ENCODE measurements at regions not wholly inside any gene's neighbourhood (a gene's known extent, or its start where the extent isn't known, plus 50 kb on each side); places are given as distances from the start of the nearest gene placed in this dataset.
"Not testable (repeated sequence)": the region's sequence is repeated elsewhere in the genome, so short reads cannot be mapped to it uniquely, and the experiment has no call there.

DNA sequence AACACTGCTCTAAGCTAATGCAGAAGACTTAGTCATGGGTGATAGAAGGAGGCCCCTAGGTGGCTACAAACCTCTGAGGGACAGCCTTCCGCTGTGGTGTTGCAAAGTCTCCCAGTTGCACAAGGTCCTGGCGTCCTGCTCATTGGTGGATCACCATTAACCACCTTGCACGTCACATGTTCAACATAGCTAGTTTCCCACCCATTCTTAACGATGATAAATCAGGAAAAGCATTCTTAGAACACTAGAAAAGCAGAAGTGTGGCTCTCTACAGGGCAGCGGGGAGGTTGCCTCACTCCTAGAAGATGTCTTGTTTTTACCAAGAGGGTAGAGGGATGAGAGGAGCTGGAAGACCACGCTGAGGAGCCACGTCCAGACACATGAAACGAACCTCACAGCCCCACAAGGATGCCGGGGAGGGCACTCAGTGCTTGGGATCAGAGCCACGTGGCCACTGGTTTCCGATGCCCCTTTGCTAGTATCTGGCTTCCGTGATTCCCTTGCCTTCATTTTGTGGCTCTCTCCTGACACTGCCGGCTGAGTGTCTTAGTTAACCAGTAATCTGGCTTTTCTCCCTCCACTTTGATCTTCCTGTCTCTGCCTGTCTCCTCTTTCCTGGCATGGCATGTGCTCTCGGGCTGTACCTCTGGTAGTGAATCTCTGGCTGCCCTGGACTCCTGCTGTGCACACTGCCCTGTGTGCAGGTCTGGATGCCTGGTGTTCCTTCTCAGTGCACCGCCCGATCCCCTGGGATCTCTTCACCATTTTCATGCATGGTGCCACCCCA lies 91.4 kb upstream of the NEDD9 start:
- no peak for DNase-seq

DNA sequence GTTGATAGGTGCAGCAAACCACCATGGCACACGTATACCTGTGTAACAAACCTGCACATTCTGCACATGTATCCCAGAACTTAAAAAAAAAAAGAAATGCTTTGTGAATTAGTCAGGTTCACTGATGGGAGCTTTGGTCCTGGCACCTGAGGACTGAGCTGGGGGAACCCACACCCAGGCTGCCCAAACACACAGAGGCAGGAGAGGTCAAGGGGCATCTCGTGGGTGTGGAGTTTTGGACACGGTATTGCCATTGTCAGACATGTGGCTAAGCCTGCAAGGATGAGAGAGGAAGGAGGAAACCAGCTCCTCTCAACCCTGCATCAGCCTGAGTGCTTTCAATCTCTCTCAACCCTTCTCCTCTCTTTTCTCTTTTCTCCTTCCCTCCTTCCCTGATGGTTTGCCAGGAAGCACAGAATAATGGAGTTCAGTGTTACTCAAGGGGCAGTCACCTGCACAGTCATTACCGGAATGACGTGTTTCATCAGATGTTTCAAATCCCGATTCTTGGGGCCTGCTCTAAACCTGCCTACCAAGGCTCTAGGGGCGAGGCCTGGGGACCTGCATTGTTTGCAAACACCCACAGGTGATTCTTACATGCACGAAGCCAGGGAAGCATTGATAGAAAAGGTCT lies 89.9 kb upstream of the NEDD9 start:
- DNase-seq: no peak

DNA sequence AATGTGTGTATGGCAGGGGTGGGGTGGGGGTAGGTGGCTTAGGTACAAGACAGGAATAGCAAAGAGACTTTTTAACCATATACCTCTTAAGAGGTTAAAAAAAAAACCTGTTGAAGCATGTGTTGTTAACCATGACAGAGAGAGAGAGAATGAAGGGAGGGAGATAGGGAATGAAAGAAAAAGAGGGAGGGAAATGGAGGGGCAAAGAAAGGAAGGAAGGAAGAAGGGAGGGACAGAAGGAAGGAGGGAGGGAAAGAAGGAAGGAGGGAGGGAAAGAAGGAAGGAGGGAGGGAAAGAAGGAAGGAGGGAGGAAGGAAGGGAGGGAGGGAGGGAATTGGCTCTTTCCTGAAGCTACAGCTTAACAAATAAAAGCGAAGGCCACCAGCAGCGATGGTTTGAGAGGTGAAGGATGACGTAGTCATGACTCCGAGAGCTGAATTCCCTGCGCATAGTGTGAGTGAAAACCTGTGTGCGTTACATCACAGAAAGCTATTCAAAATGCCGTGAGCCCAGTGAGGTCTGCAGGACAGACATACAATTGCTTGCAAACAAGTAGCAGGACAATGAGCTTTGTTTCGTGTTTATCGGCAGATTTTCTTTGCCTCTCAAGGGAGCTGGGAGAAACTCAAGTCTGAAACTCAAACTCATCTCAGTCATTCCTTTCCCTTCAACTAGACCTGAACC lies 88.6 kb upstream of the NEDD9 start:
- DNase-seq: no peak

DNA sequence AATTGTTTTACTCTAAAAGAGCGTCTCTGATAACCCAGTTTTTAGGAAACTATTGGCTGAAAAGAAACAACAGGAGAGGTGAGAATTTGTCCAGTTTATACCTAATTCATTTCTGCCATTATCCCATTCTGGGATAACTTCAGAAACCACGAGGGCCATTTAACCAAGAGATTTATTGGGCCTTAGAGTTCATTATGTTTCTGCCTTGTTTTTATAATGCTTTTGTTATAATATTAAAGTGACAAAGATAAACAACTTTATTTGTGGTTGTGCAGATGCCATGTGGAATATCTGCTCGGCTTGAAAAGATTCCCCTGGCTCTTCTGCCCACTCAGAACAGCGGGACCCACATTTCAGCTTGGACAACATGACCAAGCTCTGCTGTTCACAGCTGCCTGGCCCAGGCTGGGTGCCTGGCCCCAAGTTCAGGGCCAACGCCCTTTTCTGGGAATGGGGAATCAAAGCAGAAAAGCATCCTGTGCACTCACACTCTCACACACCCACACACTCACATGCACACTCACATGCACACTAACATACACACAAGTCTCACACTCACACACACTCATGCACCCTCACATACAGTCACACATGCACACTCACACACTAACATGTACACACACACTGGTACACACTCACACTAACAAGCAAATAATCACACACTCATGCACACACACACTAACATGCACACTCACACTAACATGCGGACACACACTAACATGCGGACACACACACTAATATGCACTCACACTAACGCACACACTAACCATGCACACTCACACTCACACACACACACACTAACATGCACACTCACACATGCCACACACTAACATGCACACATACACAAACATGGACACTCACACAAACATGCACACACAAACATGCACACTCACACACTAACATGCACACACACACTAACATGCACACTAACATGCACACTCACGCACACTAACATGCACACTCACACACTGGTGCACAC lies 86.7 kb upstream of the NEDD9 start:
- no peak for DNase-seq

DNA sequence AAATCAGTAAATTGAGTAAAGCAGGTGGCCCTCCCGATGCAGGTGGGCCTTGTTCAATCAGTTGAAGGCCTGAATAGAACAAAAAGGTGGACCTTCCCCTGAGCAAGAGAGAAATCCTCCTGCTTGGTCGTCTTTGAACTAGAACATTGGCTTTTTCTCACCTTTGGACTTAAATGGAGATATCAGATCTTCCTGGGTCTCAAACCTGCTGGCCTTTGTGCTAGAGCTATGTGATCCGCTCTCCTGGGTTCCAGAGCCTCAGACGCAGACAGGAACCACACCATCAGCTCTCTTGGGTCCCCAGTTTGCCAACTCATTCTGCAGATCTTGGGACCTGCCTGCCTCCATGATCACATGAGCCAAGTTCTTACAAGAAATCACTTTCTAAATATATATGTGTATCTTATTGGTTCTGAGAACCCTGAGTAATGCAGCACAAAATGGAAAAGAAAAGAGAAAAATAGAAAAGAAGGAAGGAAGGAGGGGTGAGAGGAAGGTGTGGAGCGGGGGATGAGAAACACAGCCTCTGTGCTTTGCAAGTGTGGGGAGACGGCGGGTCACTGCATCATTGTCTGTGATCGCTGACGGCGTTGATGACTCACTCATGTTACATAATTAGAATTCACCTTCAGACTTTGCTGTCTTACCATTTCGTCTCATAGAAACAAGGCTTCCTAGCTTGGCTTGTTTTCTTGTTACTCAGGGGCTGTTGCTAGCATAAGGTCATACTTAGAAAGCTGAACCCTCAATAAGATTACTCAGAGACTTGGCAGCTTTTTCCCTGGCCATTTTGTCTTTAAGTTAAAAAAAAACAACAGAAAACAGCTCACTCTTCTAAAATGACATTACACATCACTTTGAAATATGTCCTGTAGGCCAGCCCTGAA lies 85.7 kb upstream of the NEDD9 start:
- DNase-seq: peak; percentile 82

DNA sequence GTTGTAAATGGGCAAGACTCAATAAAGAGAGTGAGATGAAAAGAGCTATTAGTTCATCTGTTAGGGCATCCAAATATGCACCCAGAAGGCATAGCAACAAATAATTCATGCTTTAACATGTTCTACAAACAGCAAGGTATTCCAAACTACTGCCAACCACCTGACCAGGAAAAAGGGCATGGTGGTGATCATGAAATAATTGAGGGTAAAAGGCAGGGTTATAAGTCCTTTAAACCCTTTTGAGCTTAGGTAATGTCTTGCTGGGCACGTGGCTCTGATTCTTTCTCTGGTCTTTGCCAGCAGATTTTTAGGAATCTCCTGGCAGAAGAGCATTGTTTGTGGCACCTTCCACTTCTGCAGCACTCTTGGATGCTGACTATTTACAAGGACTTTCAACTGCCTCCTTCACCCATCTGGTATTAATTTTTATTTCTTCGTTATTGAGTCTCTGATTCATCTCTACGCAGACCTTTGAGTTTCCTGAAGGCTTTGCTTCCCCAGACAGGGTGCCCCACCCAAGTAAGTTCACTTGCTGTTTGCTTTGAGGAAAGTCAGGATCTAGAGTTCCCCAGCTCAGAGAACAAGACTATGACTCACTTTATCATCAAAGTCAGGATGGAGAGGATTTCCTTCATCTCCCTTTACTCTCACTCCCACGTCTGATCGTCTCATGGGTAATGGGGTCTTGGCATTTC lies 83.4 kb upstream of the NEDD9 start:
- DNase-seq: no peak

DNA sequence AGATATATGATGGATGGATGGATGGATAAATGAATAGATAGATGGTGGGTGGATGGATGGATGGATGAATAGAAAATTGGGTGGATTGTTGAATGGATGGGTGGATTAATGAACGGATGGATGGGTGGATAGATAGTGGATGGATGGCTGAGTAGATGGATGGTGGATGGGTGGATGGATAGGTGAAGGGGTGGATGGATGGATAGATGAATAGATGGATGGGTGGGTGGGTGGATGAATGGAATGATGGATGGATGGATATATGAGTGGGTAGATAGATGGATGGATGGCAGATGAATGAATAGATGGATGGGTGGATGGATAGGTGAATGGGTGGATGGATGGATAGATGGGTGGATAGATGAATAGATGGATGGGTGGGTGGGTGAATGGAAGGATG lies 80.7 kb upstream of the NEDD9 start:
- DNase-seq: no peak

DNA sequence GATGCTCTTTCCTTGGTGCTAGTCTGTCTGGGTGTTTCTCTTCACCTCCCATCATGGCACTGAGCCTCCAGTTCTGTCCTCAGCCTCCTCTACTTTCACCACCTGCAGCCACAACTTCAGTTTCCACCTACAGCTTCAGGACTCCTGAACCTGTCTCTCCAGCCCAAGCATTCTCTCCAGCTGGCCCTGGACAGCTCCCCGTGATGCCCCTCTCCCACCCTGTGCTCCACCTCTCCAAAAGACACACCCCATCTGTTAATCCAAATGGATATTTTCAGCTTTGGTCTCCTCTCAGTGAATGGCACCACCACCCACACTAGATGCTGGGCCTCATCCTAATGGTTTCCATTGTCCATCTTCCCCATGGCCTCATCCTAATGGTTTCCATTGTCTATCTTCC lies 79.5 kb upstream of the NEDD9 start:
- DNase-seq: no peak

DNA sequence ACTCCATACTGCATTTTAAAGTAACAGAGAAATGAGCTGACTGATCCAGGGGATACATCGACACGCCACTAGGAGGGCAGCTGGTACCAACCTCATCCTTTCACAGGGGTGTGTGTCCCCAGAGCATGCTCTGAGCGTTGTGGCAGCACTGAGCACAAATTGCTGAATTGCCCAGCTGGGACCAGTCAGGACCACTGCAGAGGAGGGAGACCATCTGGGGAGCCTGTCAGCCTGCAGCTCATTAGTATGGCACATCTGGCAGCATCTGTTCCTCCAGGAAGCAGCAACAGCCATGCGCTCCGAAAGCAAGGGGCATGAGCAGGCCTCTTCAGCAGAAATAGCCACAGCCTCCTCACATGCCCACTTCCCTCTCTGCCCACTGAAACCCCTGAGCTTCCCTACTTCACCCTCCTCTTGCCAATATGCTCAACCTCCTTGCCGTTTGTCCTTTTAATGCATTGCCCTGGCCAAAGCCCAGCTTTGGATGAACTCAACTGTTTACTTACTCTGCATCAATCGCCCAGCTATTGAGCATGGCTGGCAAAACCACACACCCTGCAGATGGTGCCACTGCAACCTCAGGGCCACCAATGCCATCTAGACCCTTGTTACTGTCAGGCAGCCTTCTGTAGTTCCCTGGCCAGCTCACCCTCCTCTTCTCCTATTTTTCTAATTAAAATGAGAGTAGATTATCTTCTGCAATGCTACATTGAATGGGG lies 77.6 kb upstream of the NEDD9 start:
- DNase-seq: no peak

DNA sequence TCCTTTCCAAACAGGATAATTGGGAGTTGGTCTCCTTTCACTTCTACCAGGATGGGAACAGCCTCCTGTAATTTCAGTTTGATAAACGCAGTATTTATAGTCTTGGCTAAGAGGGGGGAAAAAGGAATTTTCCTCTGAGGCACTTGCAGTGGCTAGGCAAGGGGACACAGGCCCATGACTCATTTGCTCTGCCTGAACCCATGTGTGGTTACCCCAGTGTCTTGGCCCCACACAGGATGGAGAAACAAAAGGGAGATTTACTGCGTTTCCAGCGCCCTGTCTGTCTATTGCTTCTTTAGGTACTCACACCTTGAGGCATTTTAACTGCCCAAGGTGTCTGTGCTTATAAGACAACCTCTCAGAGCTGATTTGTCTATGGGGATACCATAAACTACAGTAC lies 74.8 kb upstream of the NEDD9 start:
- no peak for DNase-seq

DNA sequence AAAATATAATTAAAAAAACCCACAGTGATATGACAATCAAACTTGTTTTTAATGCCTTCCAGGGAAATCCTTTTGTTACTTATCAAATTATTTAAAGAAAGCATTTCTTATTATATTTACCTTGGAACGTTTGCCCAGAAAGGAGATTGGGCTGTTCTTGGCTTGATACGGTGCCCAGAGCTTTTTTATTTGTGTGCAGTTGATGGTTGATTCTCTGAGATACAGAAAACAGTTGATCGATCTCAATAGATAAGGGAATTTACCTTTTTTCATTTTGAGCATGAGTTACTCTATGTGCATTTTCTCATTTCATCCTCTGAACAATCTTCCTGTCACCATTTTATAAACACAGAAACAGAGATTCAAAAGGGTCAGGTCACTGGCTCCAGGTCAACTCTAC lies 72.5 kb upstream of the NEDD9 start:
- DNase-seq: no peak

DNA sequence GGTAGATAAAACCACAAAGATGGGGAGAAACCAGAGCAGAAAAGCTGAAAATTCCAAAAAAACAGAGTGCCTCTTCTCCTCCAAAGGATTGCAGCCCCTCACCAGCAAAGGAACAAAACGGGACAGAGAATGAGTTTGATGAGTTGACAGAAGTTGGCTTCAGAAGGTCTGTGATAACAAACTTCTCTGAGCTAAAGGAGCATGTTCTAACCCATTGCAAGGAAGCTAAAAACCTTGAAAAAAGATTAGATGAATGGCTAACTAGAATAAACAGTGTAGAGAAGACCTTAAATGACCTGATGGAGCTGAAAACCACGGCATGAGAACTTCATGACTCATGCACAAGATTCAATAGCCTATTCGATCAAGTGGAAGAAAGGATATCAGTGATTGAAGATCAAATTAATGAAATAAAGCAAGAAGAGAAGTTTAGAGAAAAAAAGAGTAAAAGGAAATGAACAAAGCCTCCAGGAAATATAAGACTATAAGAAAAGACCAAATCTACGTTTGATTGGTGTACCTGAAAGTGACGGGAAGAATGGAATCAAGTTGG lies 67.5 kb upstream of the NEDD9 start:
- not testable (repeated sequence) for DNase-seq

DNA sequence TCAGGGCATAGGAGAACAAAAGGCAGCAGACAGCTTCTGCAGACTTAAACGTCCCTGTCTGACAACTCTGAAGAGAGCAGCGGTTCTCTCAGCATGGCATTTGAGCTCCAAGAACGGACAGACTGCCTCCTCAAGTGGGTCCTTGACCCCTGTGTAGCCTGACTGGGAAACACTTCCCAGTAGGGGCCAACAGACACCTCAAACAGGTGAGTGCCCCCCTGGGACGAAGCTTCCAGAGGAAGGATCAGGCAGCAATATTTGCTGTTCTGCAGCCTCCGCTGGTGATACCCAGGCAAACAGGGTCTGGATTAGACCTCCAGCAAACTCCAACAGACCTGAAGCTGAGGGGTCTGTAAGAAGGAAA lies 66.9 kb upstream of the NEDD9 start:
- DNase-seq: not testable (repeated sequence)

DNA sequence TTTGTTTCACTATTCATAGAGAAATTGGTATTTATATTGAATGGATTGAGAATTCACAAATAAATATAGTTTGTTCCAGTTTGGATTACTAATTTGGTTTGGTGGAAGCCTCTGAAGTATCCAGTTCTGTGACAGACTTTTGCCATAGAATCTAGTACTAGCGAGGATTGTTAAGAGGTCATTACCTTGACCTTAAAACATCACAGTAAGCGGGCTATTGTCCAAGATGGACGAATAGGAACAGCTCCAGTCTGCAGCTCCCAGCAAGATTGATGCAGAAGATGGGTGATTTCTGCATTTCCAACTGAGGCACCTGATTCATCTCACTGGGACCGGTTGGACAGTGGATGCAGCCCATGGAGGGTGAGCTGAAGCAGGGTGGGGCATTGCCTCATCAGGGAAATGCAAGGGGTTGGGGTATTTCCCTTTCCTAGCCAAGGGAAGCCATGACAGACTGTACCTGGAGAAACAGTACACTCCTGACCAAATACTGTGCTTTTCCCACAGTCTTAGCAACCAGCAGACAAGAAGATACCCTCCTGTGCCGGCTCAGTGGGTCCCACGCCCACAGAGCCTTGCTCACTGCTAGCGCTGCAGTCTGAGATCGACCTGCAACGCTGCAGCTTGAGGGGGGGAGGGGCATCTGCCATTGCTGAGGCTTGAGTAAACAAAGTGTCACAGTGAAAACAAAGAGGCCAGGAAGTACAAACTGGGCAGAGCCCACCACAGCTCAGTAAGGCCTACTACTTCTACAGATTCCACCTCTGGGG lies 66.4 kb upstream of the NEDD9 start:
- no peak for DNase-seq

DNA sequence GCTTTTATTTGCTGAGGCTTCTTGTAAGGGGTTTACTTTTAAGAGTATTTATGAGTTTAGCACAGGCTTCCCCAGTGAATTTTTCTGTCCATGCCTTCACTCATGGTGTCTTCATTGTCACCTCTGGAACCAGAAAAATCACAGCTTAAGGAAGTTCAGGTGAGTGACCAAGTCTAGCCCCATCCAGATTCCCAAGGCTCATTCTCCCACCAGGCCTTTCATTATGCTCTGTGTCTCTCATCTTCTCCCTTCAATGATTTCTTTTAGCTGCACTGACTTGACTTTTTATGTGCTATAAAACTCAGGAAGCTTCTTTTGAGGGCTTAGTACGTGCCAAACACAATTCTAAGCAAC lies 64.9 kb upstream of the NEDD9 start:
- DNase-seq: no peak

DNA sequence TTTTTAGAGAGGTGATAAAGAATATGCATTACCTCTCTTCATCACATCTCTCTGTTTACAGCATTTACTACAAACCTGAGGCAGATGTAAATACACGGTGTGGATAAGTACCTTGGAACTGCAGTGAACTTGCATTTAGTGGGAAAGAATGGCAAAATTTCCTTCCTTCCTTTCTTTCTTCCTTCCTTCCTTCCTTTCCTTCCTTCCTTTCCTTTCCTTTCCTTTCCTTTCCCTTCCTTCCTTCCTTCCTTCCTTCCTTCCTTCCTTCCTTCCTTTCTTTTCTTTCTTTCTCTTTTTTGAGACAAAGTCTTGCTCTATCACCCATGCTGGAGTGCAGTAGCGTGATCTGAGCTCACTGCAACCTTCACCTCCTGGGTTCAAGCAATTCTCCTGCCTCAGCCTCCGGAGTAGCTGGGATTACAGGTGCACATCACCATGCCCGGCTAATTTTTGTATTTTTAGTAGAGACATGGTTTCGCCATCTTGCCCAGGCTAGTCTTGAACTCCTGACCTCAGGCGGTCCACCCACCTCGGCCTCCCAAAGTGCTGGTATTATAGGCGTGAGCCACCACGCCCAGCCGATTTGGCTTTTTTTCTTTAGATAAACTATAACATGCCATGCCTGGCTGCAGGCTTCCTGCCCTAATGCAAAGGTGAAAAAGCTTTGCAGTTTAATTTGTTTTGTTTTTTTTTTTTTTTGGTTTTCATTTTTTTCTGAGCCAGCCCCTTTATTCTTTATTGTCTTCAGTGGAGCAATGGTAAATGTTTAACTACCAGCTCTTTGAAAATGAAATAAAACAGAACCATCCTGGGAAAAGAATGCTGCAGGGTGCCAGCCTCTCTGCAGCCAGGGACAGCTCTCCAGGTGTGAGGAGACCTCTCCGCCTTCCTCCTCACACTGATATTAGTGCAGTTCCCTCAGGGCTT lies 64.2 kb upstream of the NEDD9 start:
- no peak for DNase-seq

DNA sequence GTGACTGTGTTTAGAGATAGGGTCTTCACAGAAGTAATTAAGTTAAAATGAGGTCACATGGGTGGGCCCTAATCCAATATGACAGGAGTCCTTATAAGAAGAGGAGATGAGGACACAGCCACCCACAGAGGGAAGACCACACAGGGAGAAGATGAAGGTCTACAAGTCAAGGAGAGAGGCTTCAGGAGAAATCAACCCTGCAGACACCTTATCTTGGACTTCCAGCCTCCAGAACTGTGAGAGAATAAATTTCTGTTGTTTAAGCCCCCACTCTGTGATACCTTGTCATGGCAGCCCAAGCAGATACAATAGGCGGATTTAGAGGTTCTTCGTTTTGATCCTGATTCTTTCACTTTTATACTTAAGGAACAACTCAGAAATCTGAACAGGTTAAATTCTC lies 63.5 kb upstream of the NEDD9 start:
- DNase-seq: no peak

DNA sequence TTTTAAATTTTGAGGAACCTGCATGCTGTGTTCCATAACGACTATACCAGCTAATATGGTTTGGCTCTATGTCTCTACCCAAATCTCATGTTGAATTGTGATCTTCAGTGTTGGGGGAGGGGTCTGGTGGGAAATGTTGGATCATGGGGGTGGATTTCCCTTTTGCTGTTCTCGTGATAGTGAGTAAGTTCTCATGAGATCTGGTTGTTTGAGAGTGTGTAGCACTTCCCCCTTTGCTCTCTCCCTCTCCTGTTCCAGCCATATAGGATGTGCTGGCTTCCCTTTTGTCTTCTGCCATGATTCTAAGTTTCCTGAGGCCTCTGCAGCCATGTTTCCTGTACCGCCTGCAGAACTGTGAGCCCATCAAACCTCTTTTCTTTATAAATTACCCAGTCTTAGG lies 61.8 kb upstream of the NEDD9 start:
- no peak for DNase-seq

Data from activated naive CD4-positive, alpha-beta T cell treated with Interleukin-2 at 50 U/mL for 16 hours (primary cell).